Fibroblast of villous mesenchyme (primary cell): ENCODE measurements at regions not wholly inside any gene's neighbourhood (a gene's known extent, or its start where the extent isn't known, plus 50 kb on each side); places are given as distances from the start of the nearest gene placed in this dataset.

Experiments
- DNase-seq: peaks from one replicate; pipeline ENCODE4 v3.0.0-alpha.2; 2010; ENCODE audit warnings: low read depth
- H3K4me3 ChIP-seq: 2 replicates; pipeline ENCODE4 v1.5.1; 2011; ENCODE audit warnings: low read depth, mild to moderate bottlenecking, low read length
- CTCF ChIP-seq: IDR thresholded peaks from 2 replicates; pipeline ENCODE4 v1.5.1; 2012; ENCODE audit warnings: low read depth, mild to moderate bottlenecking, low read length; ENCODE audit not compliant: insufficient read depth

GRCh38 chr10:130395248-130395936, 259.2 kb downstream of the GLRX3 start:
- no peak overlapping the region for H3K4me3 ChIP-seq
- TF ChIP-seq CTCF, result no peak
- no peak for DNase-seq

DNA sequence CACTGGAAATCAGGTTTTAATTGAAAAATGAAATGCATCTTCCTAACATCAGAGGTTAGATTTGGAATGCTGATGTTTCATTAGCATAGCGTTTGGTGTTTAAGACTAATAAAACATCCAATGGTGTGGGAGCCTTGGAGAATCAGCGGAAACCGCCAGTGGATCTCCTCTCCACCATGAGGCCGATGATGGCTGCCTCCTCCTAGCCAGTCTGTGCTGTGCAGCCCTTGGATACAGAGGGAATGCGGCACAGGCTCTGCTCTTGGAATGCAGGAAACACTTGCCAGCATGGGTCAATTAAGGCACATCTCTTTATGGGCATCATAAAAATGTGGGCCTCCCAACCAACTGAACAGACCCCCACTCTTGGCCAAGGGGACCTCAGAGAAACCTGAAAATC, 259.9 kb downstream of the GLRX3 start:
- no peak for DNase-seq
- H3K4me3 ChIP-seq, result no peak overlapping the region
- no peak for TF ChIP-seq CTCF

- DNase-seq, result no peak
- TF ChIP-seq CTCF, result no peak
- no peak overlapping the region for H3K4me3 ChIP-seq
Observed at GRCh38 chr10:130398090-130398994, 262.2 kb downstream of the GLRX3 start.

GRCh38 chr10:130399425-130399950, 263.3 kb downstream of the GLRX3 start:
- H3K4me3 ChIP-seq, result no peak overlapping the region
- no peak for DNase-seq
- TF ChIP-seq CTCF, result no peak

GRCh38 chr10:130400890-130401289, 264.7 kb downstream of the GLRX3 start:
- H3K4me3 ChIP-seq, result no peak overlapping the region
- no peak for DNase-seq
- TF ChIP-seq CTCF, result no peak

DNA sequence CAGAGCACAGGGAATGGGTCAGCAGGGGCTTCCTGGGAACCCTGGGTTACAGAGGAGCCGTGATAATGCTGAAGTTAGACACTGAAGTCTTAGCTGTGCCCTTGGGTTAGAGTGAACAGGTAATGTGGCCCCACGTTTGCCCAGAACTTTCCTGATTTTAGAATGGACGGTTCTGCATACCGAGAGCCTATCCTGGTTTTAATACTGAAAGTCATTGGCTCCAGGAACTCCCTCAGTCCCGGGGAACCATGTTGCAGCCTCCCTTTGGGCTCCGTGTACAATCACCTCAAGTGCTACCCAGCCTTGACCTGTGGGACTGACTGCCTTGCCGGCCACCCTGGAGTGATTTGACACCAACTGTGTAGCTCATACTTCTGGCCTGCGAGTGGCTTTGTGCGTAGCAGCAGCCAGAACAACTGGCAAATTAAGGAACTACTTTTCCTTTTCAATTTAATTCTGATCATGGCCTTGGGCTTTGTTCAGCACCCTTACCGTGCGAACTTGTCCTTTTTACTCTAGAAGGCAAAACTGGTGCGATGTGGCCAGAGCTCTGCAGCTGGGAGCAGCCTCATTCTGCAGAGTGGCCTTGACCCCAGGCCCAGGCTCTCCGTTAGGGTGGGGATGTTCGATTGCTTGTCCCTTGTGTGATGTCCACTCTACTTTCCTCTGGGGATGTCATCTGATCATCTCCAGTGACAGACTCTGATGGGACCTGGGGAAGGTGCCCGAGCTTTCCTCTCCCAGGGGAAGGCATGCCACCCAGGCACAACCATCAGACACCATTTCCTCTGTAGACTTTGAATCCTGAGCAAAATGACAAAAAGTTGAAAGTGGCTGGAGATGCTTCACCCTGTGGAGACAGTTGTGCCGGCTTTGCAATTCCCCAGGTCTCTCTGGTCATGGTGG, 265.9 kb downstream of the GLRX3 start:
- DNase-seq, result no peak
- no peak for TF ChIP-seq CTCF
- H3K4me3 ChIP-seq, result no peak overlapping the region
